SK-N-SH (cell line): ENCODE measurements at regions not wholly inside any gene's neighbourhood (a gene's known extent, or its start where the extent isn't known, plus 50 kb on each side); places are given as distances from the start of the nearest gene placed in this dataset.

Experiments used
- CTCF ChIA-PET: fragments of 300-600, 350-600 bp; formaldehyde crosslinking; extraction: SDS; loops from one replicate; lab custom pipeline; 2021; lab: Yijun Ruan, JAX
- POLR2A ChIA-PET: fragments of 350-600 bp; sonication (Branson Sonifier 250); formaldehyde crosslinking; extraction: SDS; loops from one replicate; lab custom pipeline; 2020; ENCODE audit warnings: antibody characterized with exemption, inconsistent platforms; lab: Yijun Ruan, JAX
- DNase-seq: peaks from one replicate; pipeline ENCODE4 v3.0.0; 2012
- H2AFZ ChIP-seq: fragments of 200-600 bp; sonication (generic); 2 replicates; pipeline ENCODE4 v1.8.1; 2016; ENCODE audit warnings: antibody characterized with exemption, mild to moderate bottlenecking, low read depth
- H3F3A ChIP-seq: fragments of 200-600 bp; sonication (generic); replicated peaks from 2 replicates; pipeline ENCODE3; 2016; ENCODE audit warnings: antibody characterized with exemption, mild to moderate bottlenecking; ENCODE audit not compliant: insufficient read depth
- H3K27ac ChIP-seq, 2 experiments: fragments of 200-500 bp in 1 of 2; fragments of 200-600 bp in 1 of 2; sonication (Bioruptor generic) in 1 of 2; sonication (generic), shearing (Covaris generic) in 1 of 2; 2 replicates each; pipeline versions ENCODE4 v1.5.1 to v1.6.1; 2014 to 2016; ENCODE audit warnings: low read depth in 2 of 2, inconsistent platforms in 1 of 2, low read length in 1 of 2, mild to moderate bottlenecking in 1 of 2, mixed read lengths in 1 of 2
- H3K27me3 ChIP-seq: fragments of 200-600 bp; sonication (generic), shearing (Covaris generic); 2 replicates; pipeline ENCODE4 v1.6.1; 2016; ENCODE audit warnings: mixed run types; ENCODE audit not compliant: insufficient read depth
- H3K36me3 ChIP-seq, 2 experiments: fragments of 200-500 bp in 1 of 2; fragments of 200-600 bp in 1 of 2; sonication (Bioruptor generic) in 1 of 2; sonication (generic) in 1 of 2; replicated peaks in 1 of 2; 2 replicates each; pipeline versions ENCODE3 to v1.5.1; 2014 to 2016; ENCODE audit warnings: low read length in 1 of 2, mild to moderate bottlenecking in 1 of 2; ENCODE audit not compliant: insufficient read depth in 2 of 2, control insufficient read depth in 1 of 2
- H3K4me1 ChIP-seq, 2 experiments: fragments of 200-500 bp in 1 of 2; fragments of 200-600 bp in 1 of 2; sonication (Bioruptor generic) in 1 of 2; sonication (generic), shearing (Covaris generic) in 1 of 2; 2 replicates each; pipeline versions ENCODE4 v1.5.1 to v1.6.1; 2014 to 2016; ENCODE audit warnings: low read depth in 1 of 2, low read length in 1 of 2, mixed run types in 1 of 2; ENCODE audit not compliant: insufficient read depth in 2 of 2, control insufficient read depth in 1 of 2
- H3K4me2 ChIP-seq: fragments of 200-600 bp; sonication (generic), shearing (Covaris generic); 2 replicates; pipeline ENCODE4 v1.6.1; 2017; ENCODE audit warnings: mixed run types
- H3K4me3 ChIP-seq, 2 experiments: fragments of 200-500 bp in 1 of 2; fragments of 200-600 bp in 1 of 2; sonication (Bioruptor generic) in 1 of 2; sonication (generic), shearing (Covaris generic) in 1 of 2; 2 replicates each; pipeline versions ENCODE4 v1.5.1 to v1.8.1; 2014 to 2016; ENCODE audit warnings: low read depth in 2 of 2, inconsistent platforms in 1 of 2, low read length in 1 of 2, mild to moderate bottlenecking in 1 of 2, mixed read lengths in 1 of 2, moderate library complexity in 1 of 2
- H3K79me2 ChIP-seq: fragments of 200-600 bp; sonication (generic); 2 replicates; pipeline ENCODE4 v1.8.1; 2017; ENCODE audit warnings: mild to moderate bottlenecking; ENCODE audit not compliant: insufficient read depth
- H3K9ac ChIP-seq: fragments of 200-600 bp; sonication (generic); 2 replicates; pipeline ENCODE4 v1.6.1; 2017; ENCODE audit warnings: mixed run types
- H3K9me2 ChIP-seq: fragments of 200-600 bp; sonication (generic); 2 replicates; pipeline ENCODE4 v1.6.1; 2017; ENCODE audit warnings: mixed run types
- H3K9me3 ChIP-seq: fragments of 200-600 bp; sonication (generic); 2 replicates; pipeline ENCODE4 v1.6.1; 2017; ENCODE audit warnings: mixed run types, mild to moderate bottlenecking, moderate library complexity
- H4K20me1 ChIP-seq: fragments of 200-600 bp; sonication (generic); 2 replicates; pipeline ENCODE4 v1.6.1; 2017; ENCODE audit warnings: mild to moderate bottlenecking, mixed run types; ENCODE audit not compliant: insufficient read depth
- CHD2 ChIP-seq: fragments of 150-350 bp; IDR thresholded peaks from 2 replicates; pipeline ENCODE4 v1.6.1; 2018; ENCODE audit warnings: low read length; ENCODE audit not compliant: partially characterized antibody
- ELF1 ChIP-seq: IDR thresholded peaks from 2 replicates; pipeline ENCODE4 v1.4.0; 2012
- EZH2phosphoT487 ChIP-seq: fragments of 200-600 bp; sonication (generic); IDR thresholded peaks from 2 replicates; pipeline ENCODE4 v1.6.1; 2017; ENCODE audit warnings: low read depth, mixed run types, mild to moderate bottlenecking, antibody characterized with exemption, moderate library complexity, borderline replicate concordance
- MEF2A ChIP-seq: IDR thresholded peaks from 2 replicates; pipeline ENCODE4 v1.4.0; 2012; ENCODE audit warnings: low read depth, borderline replicate concordance
- PBX3 ChIP-seq: IDR thresholded peaks from 2 replicates; pipeline ENCODE4; 2012
- RAD21 ChIP-seq: IDR thresholded peaks from 2 replicates; pipeline ENCODE4 v1.6.1; 2012; ENCODE audit warnings: mild to moderate bottlenecking, low read length
- RFX5 ChIP-seq: IDR thresholded peaks from 2 replicates; pipeline ENCODE4 v1.6.1; 2012; ENCODE audit warnings: mild to moderate bottlenecking, improper control_type of control experiment, low read length
- SIN3A ChIP-seq: IDR thresholded peaks from 2 replicates; pipeline ENCODE4 v1.6.1; 2012; ENCODE audit warnings: low read depth, mild to moderate bottlenecking, low read length, moderate library complexity, borderline replicate concordance
- SMC3 ChIP-seq: IDR thresholded peaks from 2 replicates; pipeline ENCODE4 v1.6.1; 2012; ENCODE audit warnings: low read depth, low read length, improper control_type of control experiment
- TCF12 ChIP-seq: IDR thresholded peaks from 2 replicates; pipeline ENCODE4 v1.4.0; 2012
- TEAD4 ChIP-seq: IDR thresholded peaks from 2 replicates; pipeline ENCODE4 v1.4.0; 2012; ENCODE audit warnings: mild to moderate bottlenecking, borderline replicate concordance; ENCODE audit not compliant: insufficient read depth
- WGBS: methylation state at CpG from one replicate; pipeline ENCODE4 v1.1.6; 2017; ENCODE audit warnings: low lambda C conversion rate; 5-methylcytosine and 5-hydroxymethylcytosine counted together
- TF ChIP-seq, protein P1 (sequence below): IDR thresholded peaks from 2 replicates; pipeline ENCODE4 v1.4.0; 2012; ENCODE audit warnings: low read depth
- TF ChIP-seq, protein P2 (sequence below): IDR thresholded peaks from 2 replicates; pipeline ENCODE4 v1.6.1; 2012; ENCODE audit warnings: mild to moderate bottlenecking, low read depth, low read length, moderate library complexity
- TF ChIP-seq, protein P3 (sequence below): fragments of 200-600 bp; sonication (generic); IDR thresholded peaks from 2 replicates; pipeline ENCODE4 v1.6.1; 2017; ENCODE audit warnings: antibody characterized with exemption, mild to moderate bottlenecking, moderate library complexity
- TF ChIP-seq, protein P4 (sequence below): IDR thresholded peaks from 2 replicates; pipeline ENCODE4 v1.4.0; 2012; ENCODE audit warnings: low read depth, borderline replicate concordance
- TF ChIP-seq, protein P5 (sequence below): fragments of 150-350 bp; IDR thresholded peaks from 2 replicates; pipeline ENCODE4 v1.6.1; 2016; ENCODE audit warnings: mild to moderate bottlenecking, low read depth, low read length

GRCh38 chr13:27854606-27855005 lies 62.3 kb downstream of the GSX1 start:
- H3F3A ChIP-seq, result no peaks in the 10 kb centered on the region
- TF ChIP-seq CHD2 (no peak), TEAD4 (no peak), RAD21 (no peak), SIN3A (no peak), MEF2A (no peak)
- TF ChIP-seq, protein P1, sequence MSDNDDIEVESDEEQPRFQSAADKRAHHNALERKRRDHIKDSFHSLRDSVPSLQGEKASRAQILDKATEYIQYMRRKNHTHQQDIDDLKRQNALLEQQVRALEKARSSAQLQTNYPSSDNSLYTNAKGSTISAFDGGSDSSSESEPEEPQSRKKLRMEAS, result no peak
- TF ChIP-seq, all 33 proteins: peak for 0
- no peak overlapping the region for H3K9ac ChIP-seq
- no peak overlapping the region for H3K4me2 ChIP-seq
- H3K27me3 ChIP-seq, result peaks cover 43% of the 10 kb centered on the region; the same call in 1 of the 2 replicates
- H3K9me3 ChIP-seq, result no peaks in the 10 kb centered on the region
- DNase-seq, result no peak
- H3K4me1 ChIP-seq, result no peaks in the 10 kb centered on the region
- H3K79me2 ChIP-seq, result no peaks in the 10 kb centered on the region
- H3K4me3 ChIP-seq, result no peak overlapping the region
- H2AFZ ChIP-seq, result no peak overlapping the region
- ChIA-PET CTCF (interaction anchor here (1.1 to 2.9 kb wide), 2 partner anchors 25 to 99 kb away, joined by 3 to 13 read pairs; no protein-coding TSS in a partner anchor), POLR2A (no interaction called here)
- no peaks in the 10 kb centered on the region for H3K36me3 ChIP-seq
- 0% methylated on average over 1 of the region's 1 CpG for WGBS
- H4K20me1 ChIP-seq, result no peaks in the 10 kb centered on the region
- H3K27ac ChIP-seq, result no peak overlapping the region
- H3K9me2 ChIP-seq, result no peaks in the 10 kb centered on the region

- Histone ChIP-seq H3K79me2 (no peaks in the 10 kb centered on the region), H3K9ac (no peak overlapping the region), H3K4me2 (no peak overlapping the region), H3K4me3 (no peak overlapping the region), H3K27me3 (peaks cover 46% of the 10 kb centered on the region; the same call in 1 of the 2 replicates), H3K27ac (no peak overlapping the region), H3K9me2 (no peaks in the 10 kb centered on the region), H3K9me3 (no peaks in the 10 kb centered on the region), H3F3A (no peaks in the 10 kb centered on the region), H4K20me1 (no peaks in the 10 kb centered on the region), H2AFZ (no peak overlapping the region), H3K4me1 (no peaks in the 10 kb centered on the region), H3K36me3 (no peaks in the 10 kb centered on the region)
- 11% methylated on average over 5 of the region's 5 CpGs for WGBS
- ChIA-PET POLR2A (no interaction called here), CTCF (interaction anchor here (0.6 to 2.9 kb wide), 3 partner anchors 26 to 129 kb away, joined by 3 to 13 read pairs (median 4); no protein-coding TSS in a partner anchor)
- DNase-seq, result no peak
- TF ChIP-seq, protein P2, sequence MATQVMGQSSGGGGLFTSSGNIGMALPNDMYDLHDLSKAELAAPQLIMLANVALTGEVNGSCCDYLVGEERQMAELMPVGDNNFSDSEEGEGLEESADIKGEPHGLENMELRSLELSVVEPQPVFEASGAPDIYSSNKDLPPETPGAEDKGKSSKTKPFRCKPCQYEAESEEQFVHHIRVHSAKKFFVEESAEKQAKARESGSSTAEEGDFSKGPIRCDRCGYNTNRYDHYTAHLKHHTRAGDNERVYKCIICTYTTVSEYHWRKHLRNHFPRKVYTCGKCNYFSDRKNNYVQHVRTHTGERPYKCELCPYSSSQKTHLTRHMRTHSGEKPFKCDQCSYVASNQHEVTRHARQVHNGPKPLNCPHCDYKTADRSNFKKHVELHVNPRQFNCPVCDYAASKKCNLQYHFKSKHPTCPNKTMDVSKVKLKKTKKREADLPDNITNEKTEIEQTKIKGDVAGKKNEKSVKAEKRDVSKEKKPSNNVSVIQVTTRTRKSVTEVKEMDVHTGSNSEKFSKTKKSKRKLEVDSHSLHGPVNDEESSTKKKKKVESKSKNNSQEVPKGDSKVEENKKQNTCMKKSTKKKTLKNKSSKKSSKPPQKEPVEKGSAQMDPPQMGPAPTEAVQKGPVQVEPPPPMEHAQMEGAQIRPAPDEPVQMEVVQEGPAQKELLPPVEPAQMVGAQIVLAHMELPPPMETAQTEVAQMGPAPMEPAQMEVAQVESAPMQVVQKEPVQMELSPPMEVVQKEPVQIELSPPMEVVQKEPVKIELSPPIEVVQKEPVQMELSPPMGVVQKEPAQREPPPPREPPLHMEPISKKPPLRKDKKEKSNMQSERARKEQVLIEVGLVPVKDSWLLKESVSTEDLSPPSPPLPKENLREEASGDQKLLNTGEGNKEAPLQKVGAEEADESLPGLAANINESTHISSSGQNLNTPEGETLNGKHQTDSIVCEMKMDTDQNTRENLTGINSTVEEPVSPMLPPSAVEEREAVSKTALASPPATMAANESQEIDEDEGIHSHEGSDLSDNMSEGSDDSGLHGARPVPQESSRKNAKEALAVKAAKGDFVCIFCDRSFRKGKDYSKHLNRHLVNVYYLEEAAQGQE, result no peak
- TF ChIP-seq EZH2phosphoT487 (no peak), TEAD4 (no peak), PBX3 (no peak), ELF1 (no peak), SMC3 (no peak), CHD2 (no peak), RFX5 (no peak), TCF12 (no peak)
- TF ChIP-seq, protein P3, sequence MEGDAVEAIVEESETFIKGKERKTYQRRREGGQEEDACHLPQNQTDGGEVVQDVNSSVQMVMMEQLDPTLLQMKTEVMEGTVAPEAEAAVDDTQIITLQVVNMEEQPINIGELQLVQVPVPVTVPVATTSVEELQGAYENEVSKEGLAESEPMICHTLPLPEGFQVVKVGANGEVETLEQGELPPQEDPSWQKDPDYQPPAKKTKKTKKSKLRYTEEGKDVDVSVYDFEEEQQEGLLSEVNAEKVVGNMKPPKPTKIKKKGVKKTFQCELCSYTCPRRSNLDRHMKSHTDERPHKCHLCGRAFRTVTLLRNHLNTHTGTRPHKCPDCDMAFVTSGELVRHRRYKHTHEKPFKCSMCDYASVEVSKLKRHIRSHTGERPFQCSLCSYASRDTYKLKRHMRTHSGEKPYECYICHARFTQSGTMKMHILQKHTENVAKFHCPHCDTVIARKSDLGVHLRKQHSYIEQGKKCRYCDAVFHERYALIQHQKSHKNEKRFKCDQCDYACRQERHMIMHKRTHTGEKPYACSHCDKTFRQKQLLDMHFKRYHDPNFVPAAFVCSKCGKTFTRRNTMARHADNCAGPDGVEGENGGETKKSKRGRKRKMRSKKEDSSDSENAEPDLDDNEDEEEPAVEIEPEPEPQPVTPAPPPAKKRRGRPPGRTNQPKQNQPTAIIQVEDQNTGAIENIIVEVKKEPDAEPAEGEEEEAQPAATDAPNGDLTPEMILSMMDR, result no peak
- TF ChIP-seq, protein P1, result no peak
- TF ChIP-seq, protein P4, sequence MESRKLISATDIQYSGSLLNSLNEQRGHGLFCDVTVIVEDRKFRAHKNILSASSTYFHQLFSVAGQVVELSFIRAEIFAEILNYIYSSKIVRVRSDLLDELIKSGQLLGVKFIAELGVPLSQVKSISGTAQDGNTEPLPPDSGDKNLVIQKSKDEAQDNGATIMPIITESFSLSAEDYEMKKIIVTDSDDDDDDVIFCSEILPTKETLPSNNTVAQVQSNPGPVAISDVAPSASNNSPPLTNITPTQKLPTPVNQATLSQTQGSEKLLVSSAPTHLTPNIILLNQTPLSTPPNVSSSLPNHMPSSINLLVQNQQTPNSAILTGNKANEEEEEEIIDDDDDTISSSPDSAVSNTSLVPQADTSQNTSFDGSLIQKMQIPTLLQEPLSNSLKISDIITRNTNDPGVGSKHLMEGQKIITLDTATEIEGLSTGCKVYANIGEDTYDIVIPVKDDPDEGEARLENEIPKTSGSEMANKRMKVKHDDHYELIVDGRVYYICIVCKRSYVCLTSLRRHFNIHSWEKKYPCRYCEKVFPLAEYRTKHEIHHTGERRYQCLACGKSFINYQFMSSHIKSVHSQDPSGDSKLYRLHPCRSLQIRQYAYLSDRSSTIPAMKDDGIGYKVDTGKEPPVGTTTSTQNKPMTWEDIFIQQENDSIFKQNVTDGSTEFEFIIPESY, result no peak
- TF ChIP-seq, protein P5, sequence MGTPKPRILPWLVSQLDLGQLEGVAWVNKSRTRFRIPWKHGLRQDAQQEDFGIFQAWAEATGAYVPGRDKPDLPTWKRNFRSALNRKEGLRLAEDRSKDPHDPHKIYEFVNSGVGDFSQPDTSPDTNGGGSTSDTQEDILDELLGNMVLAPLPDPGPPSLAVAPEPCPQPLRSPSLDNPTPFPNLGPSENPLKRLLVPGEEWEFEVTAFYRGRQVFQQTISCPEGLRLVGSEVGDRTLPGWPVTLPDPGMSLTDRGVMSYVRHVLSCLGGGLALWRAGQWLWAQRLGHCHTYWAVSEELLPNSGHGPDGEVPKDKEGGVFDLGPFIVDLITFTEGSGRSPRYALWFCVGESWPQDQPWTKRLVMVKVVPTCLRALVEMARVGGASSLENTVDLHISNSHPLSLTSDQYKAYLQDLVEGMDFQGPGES, result no peak
These were observed 63.1 kb downstream of the GSX1 start for GRCh38 chr13:27855381-27855780.
